ENCODE measurements at regions not wholly inside any gene's neighbourhood (a gene's known extent, or its start where the extent isn't known, plus 50 kb on each side); places are given as distances from the start of the nearest gene placed in this dataset.
"Not testable (repeated sequence)": the region's sequence is repeated elsewhere in the genome, so short reads cannot be mapped to it uniquely, and the experiment has no call there.

- no peak for DNase-seq (ENCODE audit: low read depth, low spot score)
These were observed 324.9 kb upstream of the CITED2 start for GRCh38 chr6:139699335-139699734.

- DNase-seq (ENCODE audit: low read depth, low spot score), result no peak
These were observed 324.2 kb upstream of the CITED2 start for GRCh38 chr6:139698526-139699176.

GRCh38 chr6:139697856-139698255 lies 323.4 kb upstream of the CITED2 start:
- DNase-seq (ENCODE audit: low read depth, low spot score), result not testable (repeated sequence)

- DNase-seq (ENCODE audit: low read depth, low spot score), result not testable (repeated sequence)
These were observed 322.5 kb upstream of the CITED2 start for GRCh38 chr6:139696991-139697390.

GRCh38 chr6:139695361-139695760 lies 320.9 kb upstream of the CITED2 start:
- no peak for DNase-seq (ENCODE audit: low read depth, low spot score)

GRCh38 chr6:139693735-139694134 lies 319.3 kb upstream of the CITED2 start:
- DNase-seq (ENCODE audit: low read depth, low spot score), result no peak

- no peak for DNase-seq (ENCODE audit: low read depth, low spot score)
These were observed 315.6 kb upstream of the CITED2 start for GRCh38 chr6:139690007-139690406.

GRCh38 chr6:139687055-139687454 lies 312.6 kb upstream of the CITED2 start:
- DNase-seq (ENCODE audit: low read depth, low spot score), result no peak

GRCh38 chr6:139686308-139686707 lies 311.9 kb upstream of the CITED2 start:
- no peak for DNase-seq (ENCODE audit: low read depth, low spot score)

GRCh38 chr6:139685009-139685408 lies 310.6 kb upstream of the CITED2 start:
- DNase-seq (ENCODE audit: low read depth, low spot score), result no peak

- DNase-seq (ENCODE audit: low read depth, low spot score), result no peak
These were observed 306.4 kb upstream of the CITED2 start for GRCh38 chr6:139680819-139681218.

GRCh38 chr6:139679516-139680179 lies 305.2 kb upstream of the CITED2 start:
- DNase-seq (ENCODE audit: low read depth, low spot score), result no peak

GRCh38 chr6:139676718-139677117 lies 302.3 kb upstream of the CITED2 start:
- no peak for DNase-seq (ENCODE audit: low read depth, low spot score)

- DNase-seq (ENCODE audit: low read depth, low spot score), result no peak
These were observed 291.8 kb upstream of the CITED2 start for GRCh38 chr6:139666284-139666683.

- DNase-seq (ENCODE audit: low read depth, low spot score), result no peak
These were observed 289.5 kb upstream of the CITED2 start for GRCh38 chr6:139663996-139664395.

GRCh38 chr6:139659711-139660110 lies 285.3 kb upstream of the CITED2 start:
- no peak for DNase-seq (ENCODE audit: low read depth, low spot score)

GRCh38 chr6:139659196-139659595 lies 284.7 kb upstream of the CITED2 start:
- DNase-seq (ENCODE audit: low read depth, low spot score), result no peak

- DNase-seq (ENCODE audit: low read depth, low spot score), result no peak
These were observed 282.7 kb upstream of the CITED2 start for GRCh38 chr6:139657119-139657518.

- DNase-seq (ENCODE audit: low read depth, low spot score), result no peak
These were observed 281.6 kb upstream of the CITED2 start for GRCh38 chr6:139655783-139656705.

GRCh38 chr6:139654888-139655782 lies 280.7 kb upstream of the CITED2 start:
- no peak for DNase-seq (ENCODE audit: low read depth, low spot score)

- no peak for DNase-seq (ENCODE audit: low read depth, low spot score)
These were observed 279.9 kb upstream of the CITED2 start for GRCh38 chr6:139654309-139654708.
